OCI-LY1 (cell line): ENCODE measurements at regions not wholly inside any gene's neighbourhood (a gene's known extent, or its start where the extent isn't known, plus 50 kb on each side); places are given as distances from the start of the nearest gene placed in this dataset.

Experiments used
- H2AFZ ChIP-seq: fragments of 200-600 bp; sonication (generic), shearing (Covaris generic); 2 replicates; pipeline ENCODE4 v1.6.0; 2014; ENCODE audit warnings: antibody characterized with exemption, mild to moderate bottlenecking, low read length
- H3F3A ChIP-seq: fragments of 200-600 bp; sonication (generic), shearing (Covaris generic); 2 replicates; pipeline ENCODE4 v1.6.0; 2014; ENCODE audit warnings: mild to moderate bottlenecking, antibody characterized with exemption, low read length, moderate library complexity; ENCODE audit not compliant: insufficient read depth
- H3K27ac ChIP-seq: fragments of 200-600 bp; sonication (generic); 2 replicates; pipeline ENCODE4 v1.5.1; 2014; ENCODE audit warnings: low read length, mixed run types, mild to moderate bottlenecking, low read depth; ENCODE audit not compliant: poor library complexity, severe bottlenecking
- H3K27me3 ChIP-seq: fragments of 200-600 bp; sonication (generic); 2 replicates; pipeline ENCODE4 v1.6.0; 2014; ENCODE audit warnings: antibody characterized with exemption, mild to moderate bottlenecking, low read length, moderate library complexity; ENCODE audit not compliant: insufficient read depth
- H3K36me3 ChIP-seq: fragments of 200-600 bp; sonication (generic); 2 replicates; pipeline ENCODE4 v1.6.1; 2014; ENCODE audit warnings: mild to moderate bottlenecking, antibody characterized with exemption, low read length, moderate library complexity, mixed read lengths; ENCODE audit not compliant: insufficient read depth
- H3K4me1 ChIP-seq: fragments of 200-600 bp; sonication (generic); 2 replicates; pipeline ENCODE4 v1.5.1; 2014; ENCODE audit warnings: mild to moderate bottlenecking, low read length, moderate library complexity; ENCODE audit not compliant: insufficient read depth, severe bottlenecking
- H3K4me2 ChIP-seq: fragments of 200-600 bp; sonication (generic), shearing (Covaris generic); 2 replicates; pipeline ENCODE4 v1.6.1; 2014; ENCODE audit warnings: low read length
- H3K4me3 ChIP-seq: fragments of 200-600 bp; sonication (generic); 2 replicates; pipeline ENCODE4 v1.5.1; 2014; ENCODE audit warnings: low read length, low read depth, mild to moderate bottlenecking, mixed read lengths; ENCODE audit not compliant: poor library complexity, severe bottlenecking
- H3K79me2 ChIP-seq: fragments of 200-600 bp; shearing (Covaris generic); 2 replicates; pipeline ENCODE4 v1.6.1; 2016; ENCODE audit warnings: mixed run types, low read length, mixed read lengths; ENCODE audit not compliant: insufficient read depth
- H3K9ac ChIP-seq: fragments of 200-600 bp; sonication (generic), shearing (Covaris generic); 2 replicates; pipeline ENCODE4 v1.6.1; 2014; ENCODE audit warnings: mild to moderate bottlenecking, low read length, mixed read lengths
- H3K9me2 ChIP-seq: fragments of 200-600 bp; sonication (generic), shearing (Covaris generic); 2 replicates; pipeline ENCODE4 v1.6.1; 2014; ENCODE audit warnings: low read depth, mild to moderate bottlenecking, low read length, mixed read lengths
- H3K9me3 ChIP-seq: fragments of 200-600 bp; shearing (Covaris generic); 2 replicates; pipeline ENCODE4 v1.6.1; 2014; ENCODE audit warnings: low read length, mixed read lengths
- H4K20me1 ChIP-seq: fragments of 200-600 bp; sonication (generic), shearing (Covaris generic); 2 replicates; pipeline ENCODE4 v1.6.0; 2016; ENCODE audit warnings: mild to moderate bottlenecking, low read length; ENCODE audit not compliant: insufficient read depth
- EZH2 ChIP-seq: fragments of 200-600 bp; sonication (generic), shearing (Covaris generic); IDR thresholded peaks from 2 replicates; pipeline ENCODE4 v1.8.0; 2017; ENCODE audit warnings: borderline replicate concordance, mixed run types, mild to moderate bottlenecking, antibody characterized with exemption, low read length, moderate library complexity, mixed read lengths
- TF ChIP-seq, protein P1 (sequence below): fragments of 200-600 bp; sonication (generic), shearing (Covaris generic); IDR thresholded peaks from 2 replicates; pipeline ENCODE4 v1.5.1; 2017; ENCODE audit warnings: mild to moderate bottlenecking, antibody characterized with exemption, low read length, moderate library complexity, mixed read lengths

DNA sequence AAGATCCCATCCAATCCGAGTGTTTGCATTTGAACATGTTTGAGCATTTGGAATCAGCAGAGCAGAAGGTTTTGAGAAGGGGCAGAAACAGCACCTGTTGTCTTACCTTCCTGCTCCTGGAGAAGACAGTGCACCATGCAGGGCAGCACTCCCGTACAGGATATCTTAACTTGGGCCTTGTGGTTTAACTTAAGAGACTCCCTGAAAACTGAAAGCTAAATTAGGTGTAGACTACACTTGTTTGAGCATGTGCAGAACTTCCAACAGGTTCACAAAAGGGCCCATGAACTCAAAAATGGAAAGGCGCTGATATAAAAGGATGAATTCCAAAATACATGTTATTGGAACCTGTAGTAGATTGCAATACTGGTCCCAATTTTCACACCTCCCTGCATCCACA, 175.4 kb upstream of the PRICKLE2 start:
- no peak overlapping the region for H3K9ac ChIP-seq
- no peaks in the 10 kb centered on the region for H3K27me3 ChIP-seq
- no peaks in the 10 kb centered on the region for H3K9me3 ChIP-seq
- H3F3A ChIP-seq = no peaks in the 10 kb centered on the region
- H4K20me1 ChIP-seq = no peaks in the 10 kb centered on the region
- H3K9me2 ChIP-seq = no peaks in the 10 kb centered on the region
- TF ChIP-seq EZH2 = no peak
- TF ChIP-seq, protein P1, sequence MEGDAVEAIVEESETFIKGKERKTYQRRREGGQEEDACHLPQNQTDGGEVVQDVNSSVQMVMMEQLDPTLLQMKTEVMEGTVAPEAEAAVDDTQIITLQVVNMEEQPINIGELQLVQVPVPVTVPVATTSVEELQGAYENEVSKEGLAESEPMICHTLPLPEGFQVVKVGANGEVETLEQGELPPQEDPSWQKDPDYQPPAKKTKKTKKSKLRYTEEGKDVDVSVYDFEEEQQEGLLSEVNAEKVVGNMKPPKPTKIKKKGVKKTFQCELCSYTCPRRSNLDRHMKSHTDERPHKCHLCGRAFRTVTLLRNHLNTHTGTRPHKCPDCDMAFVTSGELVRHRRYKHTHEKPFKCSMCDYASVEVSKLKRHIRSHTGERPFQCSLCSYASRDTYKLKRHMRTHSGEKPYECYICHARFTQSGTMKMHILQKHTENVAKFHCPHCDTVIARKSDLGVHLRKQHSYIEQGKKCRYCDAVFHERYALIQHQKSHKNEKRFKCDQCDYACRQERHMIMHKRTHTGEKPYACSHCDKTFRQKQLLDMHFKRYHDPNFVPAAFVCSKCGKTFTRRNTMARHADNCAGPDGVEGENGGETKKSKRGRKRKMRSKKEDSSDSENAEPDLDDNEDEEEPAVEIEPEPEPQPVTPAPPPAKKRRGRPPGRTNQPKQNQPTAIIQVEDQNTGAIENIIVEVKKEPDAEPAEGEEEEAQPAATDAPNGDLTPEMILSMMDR = no peak
- H3K36me3 ChIP-seq = no peaks in the 10 kb centered on the region
- no peak overlapping the region for H3K4me3 ChIP-seq
- no peak overlapping the region for H3K4me2 ChIP-seq
- H3K27ac ChIP-seq = no peak overlapping the region
- H3K79me2 ChIP-seq = no peaks in the 10 kb centered on the region
- H3K4me1 ChIP-seq = no peaks in the 10 kb centered on the region
- no peak overlapping the region for H2AFZ ChIP-seq

DNA sequence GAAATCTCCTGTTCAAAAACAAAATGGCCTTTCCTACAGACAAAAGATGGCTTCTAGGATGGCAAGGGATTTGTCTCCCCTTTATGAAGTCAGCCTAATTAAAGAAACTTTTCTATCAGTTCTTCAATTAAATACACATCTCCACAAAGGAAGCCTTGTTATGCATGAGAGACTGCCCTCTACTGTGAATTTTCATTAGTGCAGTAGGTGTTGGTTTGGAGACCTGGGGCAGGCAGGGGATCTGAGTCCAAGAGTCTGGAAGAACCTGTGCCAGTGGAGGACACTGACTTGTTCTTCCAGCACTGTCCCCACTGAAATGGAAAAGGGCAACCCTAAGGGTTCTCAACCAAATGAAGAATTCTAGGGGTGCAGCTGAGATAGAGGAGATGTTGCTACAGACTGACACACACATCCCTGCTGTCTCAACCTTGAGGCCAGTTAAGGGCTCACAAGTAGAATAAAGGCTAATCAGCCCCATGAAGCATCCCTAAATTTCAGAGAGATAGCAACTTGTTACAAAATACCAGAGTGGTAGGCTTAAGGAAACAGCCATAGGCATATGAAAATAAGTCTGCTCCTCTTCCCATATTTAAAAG, 174.0 kb upstream of the PRICKLE2 start:
- no peaks in the 10 kb centered on the region for H3K36me3 ChIP-seq
- H3K79me2 ChIP-seq = no peaks in the 10 kb centered on the region
- no peaks in the 10 kb centered on the region for H3K27me3 ChIP-seq
- H3K4me3 ChIP-seq = no peak overlapping the region
- H3K4me2 ChIP-seq = no peak overlapping the region
- no peak overlapping the region for H3K27ac ChIP-seq
- H3K9ac ChIP-seq = no peak overlapping the region
- H3K9me2 ChIP-seq = no peaks in the 10 kb centered on the region
- H3K4me1 ChIP-seq = no peaks in the 10 kb centered on the region
- no peaks in the 10 kb centered on the region for H4K20me1 ChIP-seq
- H3K9me3 ChIP-seq = no peaks in the 10 kb centered on the region
- no peaks in the 10 kb centered on the region for H3F3A ChIP-seq
- H2AFZ ChIP-seq = no peak overlapping the region
- no peak for TF ChIP-seq EZH2
- TF ChIP-seq, protein P1 = peak; percentile 67

- Histone ChIP-seq H3K79me2 (no peaks in the 10 kb centered on the region), H3K4me3 (no peak overlapping the region), H2AFZ (no peak overlapping the region), H3K4me2 (no peak overlapping the region), H3K9me3 (no peaks in the 10 kb centered on the region), H3K27me3 (no peaks in the 10 kb centered on the region), H3K36me3 (no peaks in the 10 kb centered on the region), H4K20me1 (no peaks in the 10 kb centered on the region), H3K9ac (no peak overlapping the region), H3K4me1 (no peaks in the 10 kb centered on the region), H3F3A (no peaks in the 10 kb centered on the region), H3K27ac (no peak overlapping the region), H3K9me2 (no peaks in the 10 kb centered on the region)
- TF ChIP-seq, protein P1 = no peak
- no peak for TF ChIP-seq EZH2
These were observed 173.2 kb upstream of the PRICKLE2 start for GRCh38 chr3:64398476-64398875.
